Lower leg skin (tissue), 4 donors: ENCODE measurements at regions not wholly inside any gene's neighbourhood (a gene's known extent, or its start where the extent isn't known, plus 50 kb on each side); places are given as distances from the start of the nearest gene placed in this dataset.
"Not testable (repeated sequence)": the region's sequence is repeated elsewhere in the genome, so short reads cannot be mapped to it uniquely, and the experiment has no call there.

Experiments used
- DNase-seq, 2 donors: peaks; one replicate each; pipeline ENCODE4 v3.0.0-alpha.2; 2019; ENCODE audit warnings: low spot score in 2 of 2
- H3K4me3 ChIP-seq: fragments of 200-600 bp; sonication (generic); 2 replicates; pipeline ENCODE4 v1.5.1; 2017; ENCODE audit warnings: mild to moderate bottlenecking, low read depth; ENCODE audit not compliant: poor library complexity, severe bottlenecking
- CTCF ChIP-seq, 3 donors: fragments of 450-650 bp; IDR thresholded peaks; one replicate each; pipeline ENCODE4 v1.5.1; 2016; ENCODE audit warnings: antibody characterized with exemption in 3 of 3, mild to moderate bottlenecking in 3 of 3, moderate library complexity in 2 of 3
- POLR2A ChIP-seq, 2 donors: fragments of 450-650 bp; IDR thresholded peaks; one replicate each; pipeline ENCODE4 v1.6.1; 2016 to 2017; ENCODE audit warnings: antibody characterized with exemption in 2 of 2, mild to moderate bottlenecking in 1 of 2, moderate library complexity in 1 of 2
- WGBS, 2 donors: methylation state at CpG; one replicate each; pipeline ENCODE4 v1.1.5; 2018; 5-methylcytosine and 5-hydroxymethylcytosine counted together
- intact Hi-C: fragments of 100-400 bp; cut with DNase I; formaldehyde crosslinking; loops from one replicate; pipeline ENCODE4 v1.15.0; 2023; ENCODE audit warnings: low total_unique reads

- WGBS, 2 donors: 46 to 49% methylated on average over 14 of the region's 14 CpGs
- intact Hi-C loops: no loop called here
- TF ChIP-seq POLR2A (IDR thresholded peaks at IDR 0.05) (no peak), CTCF (IDR thresholded peaks at IDR 0.05) (no peak)
- DNase-seq: peak in 1 of 2 donors; percentile 42
- no peak overlapping the region for H3K4me3 ChIP-seq
Measured at GRCh38 chr22:49673048-49673447, 154.6 kb downstream of the BRD1 start.

- TF ChIP-seq POLR2A (IDR thresholded peaks at IDR 0.05) (no peak), CTCF (IDR thresholded peaks at IDR 0.05) (no peak)
- H3K4me3 ChIP-seq: no peak overlapping the region
- intact Hi-C loops: no loop called here
- 33 to 49% methylated on average over 15 to 17 of the region's 17 CpGs for WGBS, 2 donors
- DNase-seq: peak in 1 of 2 donors; percentile 54
Measured at GRCh38 chr22:49672014-49672516, 155.6 kb downstream of the BRD1 start.

DNA sequence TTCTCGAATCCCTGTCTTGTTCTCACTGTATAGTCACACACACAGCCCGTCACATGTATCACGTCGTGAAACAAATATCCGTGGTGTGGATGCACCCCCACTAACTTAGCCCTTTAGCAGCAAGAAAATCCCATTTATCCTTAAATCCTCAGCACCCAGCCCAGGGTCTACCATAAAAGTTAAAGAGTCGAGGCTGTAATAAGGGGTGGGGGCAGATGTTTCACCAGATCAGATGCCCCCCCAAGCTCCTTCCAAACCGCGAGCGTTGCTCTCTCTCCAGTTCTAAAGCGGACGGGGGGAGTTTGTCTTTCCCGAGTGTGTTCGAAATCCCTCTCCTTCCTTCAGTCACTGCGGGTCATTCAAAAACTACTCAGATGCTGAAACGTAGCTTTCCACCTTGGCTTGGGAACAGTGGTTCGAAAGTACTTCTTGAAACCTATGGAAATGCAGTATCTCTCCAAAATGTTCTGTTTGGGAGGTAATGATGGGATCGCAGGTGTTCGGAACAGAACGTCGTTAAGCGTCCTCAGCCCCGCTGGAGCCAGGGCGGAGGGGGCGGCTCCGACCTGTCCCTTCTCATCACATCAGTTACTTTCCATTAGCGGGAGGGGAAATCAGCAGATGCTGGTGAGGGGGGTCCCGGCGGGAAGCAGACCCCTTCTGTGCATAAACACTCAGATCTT is 156.2 kb downstream of the BRD1 start:
- intact Hi-C loops: no loop called here
- no peak overlapping the region for H3K4me3 ChIP-seq
- DNase-seq: peak in 1 of 2 donors; percentile 43
- TF ChIP-seq POLR2A (IDR thresholded peaks at IDR 0.05) (no peak), CTCF (IDR thresholded peaks at IDR 0.05) (no peak)
- WGBS, 2 donors: 15 to 17% methylated on average over 28 of the region's 28 CpGs

GRCh38 chr22:49670456-49671330 is 157.0 kb downstream of the BRD1 start:
- 2 to 3% methylated on average over 14 to 56 of the region's 69 CpGs for WGBS, 2 donors
- DNase-seq: peak in 1 of 2 donors; percentile 83
- no peak for TF ChIP-seq CTCF (IDR thresholded peaks at IDR 0.05)
- TF ChIP-seq POLR2A (IDR thresholded peaks at IDR 0.05): no peak
- intact Hi-C loops: no loop called here
- H3K4me3 ChIP-seq: no peak overlapping the region

GRCh38 chr22:49669969-49670455 is 157.7 kb downstream of the BRD1 start:
- peak in 1 of 2 donors; percentile 80 for DNase-seq
- 2 to 3% methylated on average over 9 of the region's 33 CpGs for WGBS, 2 donors
- H3K4me3 ChIP-seq, intact Hi-C loops: not testable (repeated sequence)

DNA sequence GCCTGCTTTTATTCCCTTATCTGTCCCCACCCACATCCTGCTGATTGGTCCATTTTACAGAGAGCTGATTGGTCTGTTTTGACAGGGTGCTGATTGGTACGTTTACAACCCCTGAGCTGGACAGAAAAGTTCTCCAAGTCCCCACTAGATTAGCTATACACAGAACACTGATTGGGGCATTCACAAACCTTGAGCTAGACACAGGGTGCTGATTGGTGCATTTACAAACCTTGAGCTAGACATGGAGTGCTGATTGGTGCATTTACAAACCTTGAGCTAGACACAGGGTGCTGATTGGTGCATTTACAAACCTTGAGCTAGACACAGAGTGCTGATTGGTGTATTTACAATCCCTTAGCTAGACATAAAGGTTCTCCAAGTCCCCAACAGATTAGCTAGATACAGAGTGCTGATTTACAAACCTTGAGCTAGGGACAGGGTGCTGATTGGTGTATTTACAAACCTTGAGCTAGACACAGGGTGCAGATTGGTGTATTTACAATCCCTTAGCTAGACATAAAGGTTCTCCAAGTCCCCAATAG is 158.2 kb downstream of the BRD1 start:
- H3K4me3 ChIP-seq, DNase-seq, intact Hi-C loops: not testable (repeated sequence)
- 75 to 82% methylated on average over 1 of the region's 1 CpG for WGBS, 2 donors
